Hepatocyte (in vitro differentiated cells): ENCODE measurements at regions not wholly inside any gene's neighbourhood (a gene's known extent, or its start where the extent isn't known, plus 50 kb on each side); places are given as distances from the start of the nearest gene placed in this dataset.

Experiments used
- DNase-seq: peaks from one replicate; pipeline ENCODE4 v3.0.0-alpha.2; 2016; ENCODE audit warnings: low spot score
- H2AFZ ChIP-seq: fragments of 200-600 bp; sonication (generic); 2 replicates; pipeline ENCODE4 v1.6.0; 2016; ENCODE audit warnings: antibody characterized with exemption, mild to moderate bottlenecking
- H3K27ac ChIP-seq: fragments of 200-600 bp; sonication (generic); 2 replicates; pipeline ENCODE4 v1.5.1; 2016; ENCODE audit warnings: mild to moderate bottlenecking
- H3K27me3 ChIP-seq: fragments of 200-600 bp; sonication (generic); 2 replicates; pipeline ENCODE4 v1.6.1; 2016
- H3K36me3 ChIP-seq: fragments of 200-600 bp; sonication (generic); replicated peaks from 2 replicates; pipeline ENCODE4 v1.5.1; 2016; ENCODE audit warnings: low read depth; ENCODE audit not compliant: insufficient read depth
- H3K4me1 ChIP-seq: fragments of 200-600 bp; sonication (generic); 2 replicates; pipeline ENCODE4 v1.5.1; 2016; ENCODE audit warnings: mild to moderate bottlenecking, moderate library complexity; ENCODE audit not compliant: insufficient read depth
- H3K4me2 ChIP-seq: fragments of 200-600 bp; sonication (generic); 2 replicates; pipeline ENCODE4 v1.6.0; 2016
- H3K4me3 ChIP-seq: fragments of 200-600 bp; sonication (generic); 2 replicates; pipeline ENCODE4 v1.5.1; 2016; ENCODE audit warnings: mild to moderate bottlenecking
- H3K79me2 ChIP-seq: fragments of 200-600 bp; sonication (generic); 2 replicates; pipeline ENCODE4 v1.6.0; 2017; ENCODE audit warnings: mild to moderate bottlenecking
- H3K9me2 ChIP-seq: fragments of 200-600 bp; sonication (generic); replicated peaks from 2 replicates; pipeline ENCODE4 v1.6.0; 2017; ENCODE audit warnings: mild to moderate bottlenecking; ENCODE audit not compliant: insufficient read depth
- H3K9me3 ChIP-seq: fragments of 200-600 bp; sonication (generic); 2 replicates; pipeline ENCODE4 v1.5.1; 2016; ENCODE audit warnings: low read depth, mild to moderate bottlenecking
- H4K20me1 ChIP-seq: fragments of 200-600 bp; sonication (generic); 2 replicates; pipeline ENCODE4 v1.6.0; 2016; ENCODE audit warnings: mild to moderate bottlenecking; ENCODE audit not compliant: insufficient read depth, poor library complexity, severe bottlenecking
- EZH2 ChIP-seq: fragments of 200-600 bp; sonication (generic); IDR thresholded peaks from 2 replicates; pipeline ENCODE4 v1.6.1; 2016; ENCODE audit warnings: antibody characterized with exemption, mild to moderate bottlenecking, borderline replicate concordance
- EZH2phosphoT487 ChIP-seq: fragments of 200-600 bp; sonication (generic); IDR thresholded peaks from one replicate; pipeline ENCODE4 v1.6.1; 2018; ENCODE audit warnings: antibody characterized with exemption, mild to moderate bottlenecking, low read depth, moderate library complexity; ENCODE audit not compliant: unreplicated experiment, severe bottlenecking
- WGBS: methylation state at CpG from one replicate; pipeline ENCODE4 v1.1.6; 2016; ENCODE audit warnings: low lambda C conversion rate; ENCODE audit errors: missing lambda C conversion rate; 5-methylcytosine and 5-hydroxymethylcytosine counted together
- TF ChIP-seq, protein P1 (sequence below): fragments of 200-600 bp; sonication (generic); IDR thresholded peaks from 2 replicates; pipeline ENCODE4 v1.5.1; 2016; ENCODE audit warnings: antibody characterized with exemption, mild to moderate bottlenecking; ENCODE audit not compliant: poor library complexity

- H3K79me2 ChIP-seq: no peaks in the 10 kb centered on the region
- peaks cover 21% of the 10 kb centered on the region for H3K4me1 ChIP-seq
- no peaks in the 10 kb centered on the region for H3K27me3 ChIP-seq
- no peak for DNase-seq
- WGBS: 87% methylated on average over 5 of the region's 5 CpGs
- H3K9me3 ChIP-seq: no peaks in the 10 kb centered on the region
- H3K4me2 ChIP-seq: no peak overlapping the region
- no peaks in the 10 kb centered on the region for H4K20me1 ChIP-seq
- no peaks in the 10 kb centered on the region for H3K9me2 ChIP-seq
- no peak overlapping the region for H3K27ac ChIP-seq
- H2AFZ ChIP-seq: no peak overlapping the region
- H3K36me3 ChIP-seq: no peaks in the 10 kb centered on the region
- TF ChIP-seq, protein P1, sequence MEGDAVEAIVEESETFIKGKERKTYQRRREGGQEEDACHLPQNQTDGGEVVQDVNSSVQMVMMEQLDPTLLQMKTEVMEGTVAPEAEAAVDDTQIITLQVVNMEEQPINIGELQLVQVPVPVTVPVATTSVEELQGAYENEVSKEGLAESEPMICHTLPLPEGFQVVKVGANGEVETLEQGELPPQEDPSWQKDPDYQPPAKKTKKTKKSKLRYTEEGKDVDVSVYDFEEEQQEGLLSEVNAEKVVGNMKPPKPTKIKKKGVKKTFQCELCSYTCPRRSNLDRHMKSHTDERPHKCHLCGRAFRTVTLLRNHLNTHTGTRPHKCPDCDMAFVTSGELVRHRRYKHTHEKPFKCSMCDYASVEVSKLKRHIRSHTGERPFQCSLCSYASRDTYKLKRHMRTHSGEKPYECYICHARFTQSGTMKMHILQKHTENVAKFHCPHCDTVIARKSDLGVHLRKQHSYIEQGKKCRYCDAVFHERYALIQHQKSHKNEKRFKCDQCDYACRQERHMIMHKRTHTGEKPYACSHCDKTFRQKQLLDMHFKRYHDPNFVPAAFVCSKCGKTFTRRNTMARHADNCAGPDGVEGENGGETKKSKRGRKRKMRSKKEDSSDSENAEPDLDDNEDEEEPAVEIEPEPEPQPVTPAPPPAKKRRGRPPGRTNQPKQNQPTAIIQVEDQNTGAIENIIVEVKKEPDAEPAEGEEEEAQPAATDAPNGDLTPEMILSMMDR: no peak
- TF ChIP-seq EZH2 (no peak), EZH2phosphoT487 (no peak)
- H3K4me3 ChIP-seq: no peak overlapping the region
Measured at GRCh38 chr5:72559866-72560766, 52.9 kb upstream of the ZNF366 start.

DNA sequence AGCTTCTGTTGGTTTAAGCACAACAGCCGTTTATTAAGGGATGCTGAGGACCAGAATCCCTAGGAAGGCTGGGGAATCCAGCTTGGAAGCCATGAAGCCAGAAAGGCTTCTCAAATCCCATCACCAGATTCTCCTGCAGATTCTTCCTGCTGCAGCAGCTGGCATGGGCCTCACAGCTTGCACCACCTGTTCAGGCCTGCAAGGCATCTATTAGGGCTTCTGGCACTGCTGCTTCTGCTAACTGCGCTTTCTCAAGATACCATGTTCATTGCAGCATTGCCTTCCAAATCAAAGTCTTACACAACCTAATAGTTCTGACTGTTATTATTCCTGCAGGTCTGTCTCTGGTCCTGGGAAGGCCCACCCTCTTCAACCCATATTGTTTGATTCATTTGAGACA, 51.2 kb upstream of the ZNF366 start:
- H3K4me2 ChIP-seq: no peak overlapping the region
- DNase-seq: no peak
- no peaks in the 10 kb centered on the region for H3K9me2 ChIP-seq
- H3K27me3 ChIP-seq: no peaks in the 10 kb centered on the region
- no peaks in the 10 kb centered on the region for H4K20me1 ChIP-seq
- no peaks in the 10 kb centered on the region for H3K36me3 ChIP-seq
- H3K4me3 ChIP-seq: no peak overlapping the region
- no peak overlapping the region for H3K27ac ChIP-seq
- H3K9me3 ChIP-seq: no peaks in the 10 kb centered on the region
- no peaks in the 10 kb centered on the region for H3K79me2 ChIP-seq
- peaks cover 22% of the 10 kb centered on the region for H3K4me1 ChIP-seq
- no peak overlapping the region for H2AFZ ChIP-seq
- 91% methylated on average over 2 of the region's 2 CpGs for WGBS
- TF ChIP-seq EZH2phosphoT487 (no peak), EZH2 (no peak)
- TF ChIP-seq, protein P1: no peak

DNA sequence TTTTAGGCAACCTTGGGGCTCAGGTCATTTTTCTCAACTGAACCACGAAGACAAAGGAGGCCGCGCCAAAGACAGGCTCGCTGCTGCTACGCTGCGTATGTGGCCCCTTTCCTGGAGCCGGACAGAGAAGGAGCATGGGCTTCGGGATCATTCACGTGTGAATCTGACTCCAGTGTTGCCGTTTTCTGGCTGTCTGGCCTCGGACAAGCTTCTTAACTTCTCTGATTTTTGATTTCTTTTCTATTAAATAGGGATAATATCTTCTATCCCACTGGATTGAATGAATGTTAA, 50.8 kb upstream of the ZNF366 start:
- H3K9me2 ChIP-seq: no peaks in the 10 kb centered on the region
- H3K9me3 ChIP-seq: no peaks in the 10 kb centered on the region
- no peaks in the 10 kb centered on the region for H3K27me3 ChIP-seq
- H3K79me2 ChIP-seq: no peaks in the 10 kb centered on the region
- no peaks in the 10 kb centered on the region for H3K36me3 ChIP-seq
- WGBS: 95% methylated on average over 11 of the region's 11 CpGs
- no peak overlapping the region for H3K4me3 ChIP-seq
- H4K20me1 ChIP-seq: no peaks in the 10 kb centered on the region
- peaks cover 22% of the 10 kb centered on the region for H3K4me1 ChIP-seq
- TF ChIP-seq EZH2phosphoT487 (no peak), EZH2 (no peak)
- TF ChIP-seq, protein P1: no peak
- no peak overlapping the region for H3K4me2 ChIP-seq
- H3K27ac ChIP-seq: no peak overlapping the region
- no peak for DNase-seq
- no peak overlapping the region for H2AFZ ChIP-seq
